Lower leg skin (tissue), 3 donors: ENCODE measurements at regions not wholly inside any gene's neighbourhood (a gene's known extent, or its start where the extent isn't known, plus 50 kb on each side); places are given as distances from the start of the nearest gene placed in this dataset.

Experiments used
- POLR2A ChIP-seq, 2 donors: fragments of 450-650 bp; IDR thresholded peaks; one replicate each; pipeline ENCODE4 v1.6.1; 2016 to 2017; ENCODE audit warnings: antibody characterized with exemption in 2 of 2, mild to moderate bottlenecking in 1 of 2, moderate library complexity in 1 of 2
- TF ChIP-seq, protein P1 (sequence below), 3 donors: fragments of 450-650 bp; IDR thresholded peaks; one replicate each; pipeline ENCODE4 v1.5.1; 2016; ENCODE audit warnings: antibody characterized with exemption in 3 of 3, mild to moderate bottlenecking in 3 of 3, moderate library complexity in 2 of 3

DNA sequence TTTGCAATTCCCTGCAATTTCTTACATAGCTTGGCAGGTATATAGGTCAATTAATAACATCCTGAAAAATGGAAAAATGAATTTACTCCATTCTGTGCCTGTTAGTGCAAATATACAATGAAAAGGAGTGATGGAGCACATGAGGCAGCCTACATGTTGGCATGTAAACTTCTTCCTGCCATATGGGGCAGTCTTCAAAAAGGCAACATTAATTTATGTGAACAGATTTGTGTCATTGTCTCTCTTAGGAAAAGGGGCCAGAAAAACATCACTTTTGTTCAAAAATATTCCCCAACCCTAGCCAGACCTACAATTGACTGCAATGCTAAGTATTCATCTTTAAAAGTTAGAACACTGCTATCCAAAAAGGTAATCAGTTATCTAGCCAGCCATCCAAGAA lies 332.2 kb downstream of the TBC1D4 start:
- TF ChIP-seq, protein P1, sequence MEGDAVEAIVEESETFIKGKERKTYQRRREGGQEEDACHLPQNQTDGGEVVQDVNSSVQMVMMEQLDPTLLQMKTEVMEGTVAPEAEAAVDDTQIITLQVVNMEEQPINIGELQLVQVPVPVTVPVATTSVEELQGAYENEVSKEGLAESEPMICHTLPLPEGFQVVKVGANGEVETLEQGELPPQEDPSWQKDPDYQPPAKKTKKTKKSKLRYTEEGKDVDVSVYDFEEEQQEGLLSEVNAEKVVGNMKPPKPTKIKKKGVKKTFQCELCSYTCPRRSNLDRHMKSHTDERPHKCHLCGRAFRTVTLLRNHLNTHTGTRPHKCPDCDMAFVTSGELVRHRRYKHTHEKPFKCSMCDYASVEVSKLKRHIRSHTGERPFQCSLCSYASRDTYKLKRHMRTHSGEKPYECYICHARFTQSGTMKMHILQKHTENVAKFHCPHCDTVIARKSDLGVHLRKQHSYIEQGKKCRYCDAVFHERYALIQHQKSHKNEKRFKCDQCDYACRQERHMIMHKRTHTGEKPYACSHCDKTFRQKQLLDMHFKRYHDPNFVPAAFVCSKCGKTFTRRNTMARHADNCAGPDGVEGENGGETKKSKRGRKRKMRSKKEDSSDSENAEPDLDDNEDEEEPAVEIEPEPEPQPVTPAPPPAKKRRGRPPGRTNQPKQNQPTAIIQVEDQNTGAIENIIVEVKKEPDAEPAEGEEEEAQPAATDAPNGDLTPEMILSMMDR (IDR thresholded peaks at IDR 0.05), result no peak
- TF ChIP-seq POLR2A (IDR thresholded peaks at IDR 0.05), result no peak
